Uterus (tissue), 2 donors: ENCODE measurements at regions not wholly inside any gene's neighbourhood (a gene's known extent, or its start where the extent isn't known, plus 50 kb on each side); places are given as distances from the start of the nearest gene placed in this dataset.
"Not testable (repeated sequence)": the region's sequence is repeated elsewhere in the genome, so short reads cannot be mapped to it uniquely, and the experiment has no call there.

Experiments used
- POLR2A ChIP-seq, 2 donors: fragments of 450-650 bp; IDR thresholded peaks; one replicate each; pipeline ENCODE4 v1.6.1; 2016; ENCODE audit warnings: antibody characterized with exemption in 2 of 2, mild to moderate bottlenecking in 1 of 2, moderate library complexity in 1 of 2
- TF ChIP-seq, protein P1 (sequence below), 4 experiments: fragments of 200-600 bp in 2 of 4; fragments of 450-650 bp in 2 of 4; sonication (generic) in 2 of 4; IDR thresholded peaks; one replicate each; pipeline ENCODE4 v1.5.1; 2016 to 2019; ENCODE audit warnings: antibody characterized with exemption in 4 of 4, mild to moderate bottlenecking in 2 of 4, moderate library complexity in 1 of 4

GRCh38 chr5:34266151-34266550 lies 223.1 kb upstream of the C1QTNF3 start:
- TF ChIP-seq, protein P1, sequence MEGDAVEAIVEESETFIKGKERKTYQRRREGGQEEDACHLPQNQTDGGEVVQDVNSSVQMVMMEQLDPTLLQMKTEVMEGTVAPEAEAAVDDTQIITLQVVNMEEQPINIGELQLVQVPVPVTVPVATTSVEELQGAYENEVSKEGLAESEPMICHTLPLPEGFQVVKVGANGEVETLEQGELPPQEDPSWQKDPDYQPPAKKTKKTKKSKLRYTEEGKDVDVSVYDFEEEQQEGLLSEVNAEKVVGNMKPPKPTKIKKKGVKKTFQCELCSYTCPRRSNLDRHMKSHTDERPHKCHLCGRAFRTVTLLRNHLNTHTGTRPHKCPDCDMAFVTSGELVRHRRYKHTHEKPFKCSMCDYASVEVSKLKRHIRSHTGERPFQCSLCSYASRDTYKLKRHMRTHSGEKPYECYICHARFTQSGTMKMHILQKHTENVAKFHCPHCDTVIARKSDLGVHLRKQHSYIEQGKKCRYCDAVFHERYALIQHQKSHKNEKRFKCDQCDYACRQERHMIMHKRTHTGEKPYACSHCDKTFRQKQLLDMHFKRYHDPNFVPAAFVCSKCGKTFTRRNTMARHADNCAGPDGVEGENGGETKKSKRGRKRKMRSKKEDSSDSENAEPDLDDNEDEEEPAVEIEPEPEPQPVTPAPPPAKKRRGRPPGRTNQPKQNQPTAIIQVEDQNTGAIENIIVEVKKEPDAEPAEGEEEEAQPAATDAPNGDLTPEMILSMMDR (IDR thresholded peaks at IDR 0.05): not testable (repeated sequence)
- TF ChIP-seq POLR2A (IDR thresholded peaks at IDR 0.05): not testable (repeated sequence)
